ENCODE measurements at regions not wholly inside any gene's neighbourhood (a gene's known extent, or its start where the extent isn't known, plus 50 kb on each side); places are given as distances from the start of the nearest gene placed in this dataset.
"Not testable (repeated sequence)": the region's sequence is repeated elsewhere in the genome, so short reads cannot be mapped to it uniquely, and the experiment has no call there.

- no peak overlapping the region for H3K27ac Mint-ChIP-seq
- no peaks in the 10 kb centered on the region for H3K36me3 Mint-ChIP-seq (ENCODE audit: low read depth)
Measured at GRCh38 chr4:132427125-132427524, 722.0 kb upstream of the PCDH10 start.

GRCh38 chr4:132437117-132437516 lies 712.0 kb upstream of the PCDH10 start:
- no peaks in the 10 kb centered on the region for H3K36me3 Mint-ChIP-seq (ENCODE audit: low read depth)
- no peaks in the 10 kb centered on the region for H3K27me3 Mint-ChIP-seq (ENCODE audit: low read depth)
- H3K9me3 Mint-ChIP-seq, result no peaks in the 10 kb centered on the region
- no peak overlapping the region for H3K4me3 Mint-ChIP-seq
- no peaks in the 10 kb centered on the region for H3K4me1 Mint-ChIP-seq (ENCODE audit: low read depth)
- H3K27ac Mint-ChIP-seq, result no peak overlapping the region

More at GRCh38 chr4:132427125-132427524, 722.0 kb upstream of the PCDH10 start:
- no peaks in the 10 kb centered on the region for H3K9me3 Mint-ChIP-seq
- no peaks in the 10 kb centered on the region for H3K4me1 Mint-ChIP-seq (ENCODE audit: low read depth)
- H3K4me3 Mint-ChIP-seq, result no peak overlapping the region
- H3K27me3 Mint-ChIP-seq (ENCODE audit: low read depth), result no peaks in the 10 kb centered on the region

- Mint-ChIP-seq H3K9me3 (no peaks in the 10 kb centered on the region), H3K4me1 (ENCODE audit: low read depth) (no peaks in the 10 kb centered on the region), H3K4me3 (no peak overlapping the region), H3K27ac (no peak overlapping the region), H3K36me3 (ENCODE audit: low read depth) (no peaks in the 10 kb centered on the region), H3K27me3 (ENCODE audit: low read depth) (no peaks in the 10 kb centered on the region)
Measured at GRCh38 chr4:132445386-132445785, 703.7 kb upstream of the PCDH10 start.

GRCh38 chr4:132457987-132458386 lies 691.1 kb upstream of the PCDH10 start:
- peaks cover 14% of the 10 kb centered on the region for H3K9me3 Mint-ChIP-seq
- H3K27me3 Mint-ChIP-seq (ENCODE audit: low read depth); H3K36me3 Mint-ChIP-seq (ENCODE audit: low read depth); H3K4me1 Mint-ChIP-seq (ENCODE audit: low read depth); H3K27ac Mint-ChIP-seq; H3K4me3 Mint-ChIP-seq: not testable (repeated sequence)

GRCh38 chr4:132479543-132479942 lies 669.6 kb upstream of the PCDH10 start:
- Mint-ChIP-seq H3K9me3 (no peaks in the 10 kb centered on the region), H3K4me3 (no peak overlapping the region), H3K36me3 (ENCODE audit: low read depth) (no peaks in the 10 kb centered on the region), H3K27me3 (ENCODE audit: low read depth) (no peaks in the 10 kb centered on the region), H3K4me1 (ENCODE audit: low read depth) (no peaks in the 10 kb centered on the region), H3K27ac (no peak overlapping the region)

GRCh38 chr4:132488555-132488954 lies 660.5 kb upstream of the PCDH10 start:
- Mint-ChIP-seq H3K4me3 (no peak overlapping the region), H3K9me3 (peaks cover 12% of the 10 kb centered on the region), H3K4me1 (ENCODE audit: low read depth) (no peaks in the 10 kb centered on the region), H3K27ac (no peak overlapping the region), H3K27me3 (ENCODE audit: low read depth) (no peaks in the 10 kb centered on the region), H3K36me3 (ENCODE audit: low read depth) (no peaks in the 10 kb centered on the region)

- H3K4me3 Mint-ChIP-seq, result no peak overlapping the region
- H3K27ac Mint-ChIP-seq, result no peak overlapping the region
- H3K36me3 Mint-ChIP-seq (ENCODE audit: low read depth), result no peaks in the 10 kb centered on the region
- H3K27me3 Mint-ChIP-seq (ENCODE audit: low read depth), result no peaks in the 10 kb centered on the region
- H3K9me3 Mint-ChIP-seq, result peaks cover 3% of the 10 kb centered on the region
- H3K4me1 Mint-ChIP-seq (ENCODE audit: low read depth), result no peaks in the 10 kb centered on the region
Measured at GRCh38 chr4:132493476-132493875, 655.6 kb upstream of the PCDH10 start.

GRCh38 chr4:132495267-132495812 lies 653.8 kb upstream of the PCDH10 start:
- H3K36me3 Mint-ChIP-seq (ENCODE audit: low read depth); H3K4me3 Mint-ChIP-seq; H3K27ac Mint-ChIP-seq; H3K9me3 Mint-ChIP-seq; H3K4me1 Mint-ChIP-seq (ENCODE audit: low read depth); H3K27me3 Mint-ChIP-seq (ENCODE audit: low read depth): not testable (repeated sequence)

- no peaks in the 10 kb centered on the region for H3K4me1 Mint-ChIP-seq (ENCODE audit: low read depth)
- no peaks in the 10 kb centered on the region for H3K27me3 Mint-ChIP-seq (ENCODE audit: low read depth)
- no peak overlapping the region for H3K27ac Mint-ChIP-seq
- H3K9me3 Mint-ChIP-seq, result no peaks in the 10 kb centered on the region
- H3K36me3 Mint-ChIP-seq (ENCODE audit: low read depth), result no peaks in the 10 kb centered on the region
- H3K4me3 Mint-ChIP-seq, result no peak overlapping the region
Measured at GRCh38 chr4:132498215-132498614, 650.9 kb upstream of the PCDH10 start.

- H3K36me3 Mint-ChIP-seq (ENCODE audit: low read depth), result no peaks in the 10 kb centered on the region
- no peaks in the 10 kb centered on the region for H3K27me3 Mint-ChIP-seq (ENCODE audit: low read depth)
- H3K27ac Mint-ChIP-seq, result no peak overlapping the region
- H3K9me3 Mint-ChIP-seq, result no peaks in the 10 kb centered on the region
- H3K4me1 Mint-ChIP-seq (ENCODE audit: low read depth), result no peaks in the 10 kb centered on the region
- no peak overlapping the region for H3K4me3 Mint-ChIP-seq
Measured at GRCh38 chr4:132502096-132502552, 647.0 kb upstream of the PCDH10 start.

- H3K27ac Mint-ChIP-seq, result no peak overlapping the region
- H3K4me1 Mint-ChIP-seq (ENCODE audit: low read depth), result no peaks in the 10 kb centered on the region
- H3K4me3 Mint-ChIP-seq, result no peak overlapping the region
- H3K27me3 Mint-ChIP-seq (ENCODE audit: low read depth), result no peaks in the 10 kb centered on the region
- no peaks in the 10 kb centered on the region for H3K9me3 Mint-ChIP-seq
- H3K36me3 Mint-ChIP-seq (ENCODE audit: low read depth), result no peaks in the 10 kb centered on the region
Measured at GRCh38 chr4:132504438-132504837, 644.7 kb upstream of the PCDH10 start.

- no peaks in the 10 kb centered on the region for H3K36me3 Mint-ChIP-seq (ENCODE audit: low read depth)
- H3K27ac Mint-ChIP-seq, result no peak overlapping the region
- no peak overlapping the region for H3K4me3 Mint-ChIP-seq
- no peaks in the 10 kb centered on the region for H3K9me3 Mint-ChIP-seq
- no peaks in the 10 kb centered on the region for H3K27me3 Mint-ChIP-seq (ENCODE audit: low read depth)
- H3K4me1 Mint-ChIP-seq (ENCODE audit: low read depth), result no peaks in the 10 kb centered on the region
Measured at GRCh38 chr4:132506568-132506967, 642.5 kb upstream of the PCDH10 start.

GRCh38 chr4:132513491-132513890 lies 635.6 kb upstream of the PCDH10 start:
- Mint-ChIP-seq H3K4me3 (no peak overlapping the region), H3K36me3 (ENCODE audit: low read depth) (no peaks in the 10 kb centered on the region), H3K9me3 (no peaks in the 10 kb centered on the region), H3K27ac (no peak overlapping the region), H3K4me1 (ENCODE audit: low read depth) (no peaks in the 10 kb centered on the region), H3K27me3 (ENCODE audit: low read depth) (no peaks in the 10 kb centered on the region)

- no peaks in the 10 kb centered on the region for H3K27me3 Mint-ChIP-seq (ENCODE audit: low read depth)
Measured at GRCh38 chr4:132526652-132527051, 622.4 kb upstream of the PCDH10 start.

GRCh38 chr4:132527817-132528216 lies 621.3 kb upstream of the PCDH10 start:
- H3K27ac Mint-ChIP-seq, result no peak overlapping the region
- H3K4me3 Mint-ChIP-seq, result no peak overlapping the region
- H3K36me3 Mint-ChIP-seq (ENCODE audit: low read depth), result no peaks in the 10 kb centered on the region

More at GRCh38 chr4:132526652-132527051, 622.4 kb upstream of the PCDH10 start:
- Mint-ChIP-seq H3K27ac (no peak overlapping the region), H3K4me1 (ENCODE audit: low read depth) (no peaks in the 10 kb centered on the region), H3K4me3 (no peak overlapping the region), H3K36me3 (ENCODE audit: low read depth) (no peaks in the 10 kb centered on the region), H3K9me3 (no peaks in the 10 kb centered on the region)

GRCh38 chr4:132530861-132531260 lies 618.2 kb upstream of the PCDH10 start:
- no peaks in the 10 kb centered on the region for H3K27me3 Mint-ChIP-seq (ENCODE audit: low read depth)
- H3K4me1 Mint-ChIP-seq (ENCODE audit: low read depth), result no peaks in the 10 kb centered on the region
- no peak overlapping the region for H3K27ac Mint-ChIP-seq
- H3K9me3 Mint-ChIP-seq, result no peaks in the 10 kb centered on the region
- H3K36me3 Mint-ChIP-seq (ENCODE audit: low read depth), result no peaks in the 10 kb centered on the region
- H3K4me3 Mint-ChIP-seq, result no peak overlapping the region

More at GRCh38 chr4:132527817-132528216, 621.3 kb upstream of the PCDH10 start:
- no peaks in the 10 kb centered on the region for H3K4me1 Mint-ChIP-seq (ENCODE audit: low read depth)
- no peaks in the 10 kb centered on the region for H3K27me3 Mint-ChIP-seq (ENCODE audit: low read depth)
- H3K9me3 Mint-ChIP-seq, result no peaks in the 10 kb centered on the region
